Fibroblast of peridontal ligament (primary cell): ENCODE measurements at regions not wholly inside any gene's neighbourhood (a gene's known extent, or its start where the extent isn't known, plus 50 kb on each side); places are given as distances from the start of the nearest gene placed in this dataset.

Experiments used
- DNase-seq: peaks from one replicate; pipeline ENCODE4 v3.0.0-alpha.2; 2010; ENCODE audit errors: extremely low read depth

- no peak for DNase-seq
Observed at GRCh38 chr3:72259755-72260587, 475.0 kb upstream of the PROK2 start.

DNA sequence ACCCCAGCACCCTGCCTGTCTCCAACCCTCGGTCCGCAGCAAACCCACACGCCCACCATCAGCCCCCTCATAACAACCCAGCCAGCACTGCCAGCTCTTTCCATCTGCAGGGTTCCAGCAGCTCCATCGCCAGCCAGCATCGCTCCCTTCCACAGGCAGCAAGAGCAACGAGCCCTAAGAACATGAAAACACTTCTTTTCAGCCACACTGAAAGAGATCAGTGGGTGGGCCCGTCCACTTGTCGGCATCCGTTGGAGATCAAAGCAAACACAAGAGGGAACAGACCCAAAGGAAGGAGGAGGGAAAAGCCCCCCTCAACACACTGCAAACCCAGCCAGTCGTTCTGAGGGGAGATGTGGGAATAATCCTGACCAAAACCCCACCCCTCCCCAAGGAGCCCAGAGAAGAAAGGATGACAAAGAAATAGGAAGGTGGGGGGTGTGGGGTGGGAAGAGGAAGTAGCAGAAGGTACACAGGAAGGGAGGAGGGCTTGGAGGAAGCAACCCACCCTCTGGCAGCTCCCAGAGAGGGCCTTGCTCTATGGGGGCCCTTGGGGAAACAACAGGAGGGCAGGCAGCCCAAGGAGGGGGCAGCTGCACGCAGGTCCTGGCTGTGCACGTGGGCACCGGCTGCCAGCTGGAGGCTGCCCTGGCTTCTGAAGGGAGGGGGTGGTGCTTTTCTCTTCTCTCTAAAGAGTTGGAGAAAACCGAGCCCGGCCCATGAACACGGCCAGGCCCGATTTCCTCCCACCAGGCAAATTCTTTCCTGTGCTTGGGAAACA is 473.6 kb upstream of the PROK2 start:
- DNase-seq, result no peak

DNA sequence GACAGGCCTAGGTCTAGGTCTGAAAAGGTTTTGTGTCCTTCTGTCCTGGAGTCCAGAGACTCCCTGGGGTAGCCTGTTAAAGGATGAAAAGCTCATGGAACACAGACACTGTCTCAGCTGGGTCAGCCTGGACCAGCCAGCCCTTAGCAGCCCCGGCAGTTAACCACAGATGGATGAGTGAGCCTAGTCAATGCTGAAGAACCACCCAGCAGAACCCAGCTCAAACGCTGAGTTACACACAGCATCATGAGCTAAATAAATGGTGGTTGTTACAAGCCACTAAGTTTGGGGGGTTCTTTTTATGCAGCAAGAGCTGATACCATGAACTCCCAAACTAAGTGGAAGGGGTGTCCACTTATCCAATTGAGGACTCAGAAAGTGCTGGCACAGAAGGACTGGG is 472.8 kb upstream of the PROK2 start:
- DNase-seq, result no peak

GRCh38 chr3:72257203-72257602 is 472.3 kb upstream of the PROK2 start:
- no peak for DNase-seq

DNA sequence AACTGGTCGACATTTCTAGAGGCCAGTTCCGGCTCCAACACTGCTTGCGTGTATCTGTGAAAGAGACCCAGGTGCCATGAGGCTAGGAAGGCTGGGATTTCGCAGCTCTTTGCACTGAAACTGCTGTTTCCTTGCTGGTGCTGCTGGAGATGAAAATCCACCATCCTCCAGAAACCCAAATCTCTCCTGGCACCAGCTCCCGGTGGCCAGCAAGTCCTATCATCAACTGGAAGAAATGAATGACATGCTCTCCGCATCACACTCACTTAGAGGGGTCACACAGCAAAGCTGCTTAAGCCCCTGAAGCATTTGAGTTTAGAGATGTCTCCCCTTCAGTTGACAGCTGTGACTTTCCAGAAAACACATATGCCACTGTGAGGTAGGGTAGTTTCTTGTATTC is 471.8 kb upstream of the PROK2 start:
- DNase-seq, result no peak

DNA sequence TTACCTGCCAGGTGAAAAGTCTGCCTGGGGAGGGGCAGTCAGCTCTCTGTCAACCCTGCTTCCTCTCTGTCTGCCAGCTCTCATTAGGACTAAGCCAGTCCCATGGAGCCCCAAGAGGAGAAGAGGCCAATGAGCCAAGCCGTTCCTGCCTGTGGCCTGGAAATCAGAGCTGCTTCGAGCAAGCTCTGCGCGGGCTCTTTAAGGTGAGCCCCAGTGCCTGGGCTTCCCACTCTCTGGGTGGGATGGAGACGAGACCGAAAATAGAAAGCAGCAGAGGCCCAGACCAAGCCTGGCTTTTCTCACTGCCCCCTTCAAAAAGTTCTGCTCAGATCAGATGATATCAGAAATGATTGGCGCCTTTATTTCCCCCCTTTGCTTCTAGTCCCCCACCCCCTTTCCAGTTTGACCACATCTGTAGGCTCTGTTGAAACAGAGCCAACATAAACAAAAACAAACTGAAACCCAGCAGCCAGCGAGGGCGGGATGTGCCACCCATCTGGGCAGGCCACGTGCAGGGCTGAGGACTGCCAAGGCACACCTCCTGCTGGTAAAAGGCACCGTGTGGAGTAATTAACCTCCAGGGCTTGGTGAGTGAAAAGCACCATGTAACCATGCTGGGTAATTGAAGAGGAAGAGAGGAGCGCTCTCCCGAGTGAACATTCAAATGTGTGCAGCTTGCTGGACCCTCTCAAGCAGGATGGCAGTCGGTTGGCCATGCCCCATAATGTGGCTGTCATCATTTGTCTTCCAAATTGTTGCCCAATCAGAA is 471.0 kb upstream of the PROK2 start:
- no peak for DNase-seq

DNA sequence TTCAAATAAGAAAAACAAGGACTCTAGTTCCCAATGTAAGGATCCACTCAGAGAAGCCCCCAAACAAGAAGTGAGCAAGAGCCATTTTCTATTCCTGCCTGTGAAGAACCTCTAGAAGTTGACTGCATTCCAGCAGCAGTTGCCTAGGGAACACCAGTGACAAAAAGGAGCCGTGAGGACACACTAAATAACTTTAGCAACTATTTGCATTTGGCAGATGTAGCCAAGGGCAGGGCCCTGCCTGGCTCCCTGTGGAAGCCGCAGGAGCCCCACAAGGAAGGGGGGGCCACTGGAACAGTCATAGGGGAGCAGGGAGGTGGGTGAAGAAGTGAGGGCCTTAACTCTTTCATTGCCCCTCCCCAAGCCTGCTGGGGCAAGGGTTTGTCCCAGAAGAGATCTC is 470.2 kb upstream of the PROK2 start:
- peak; percentile 48 for DNase-seq

DNA sequence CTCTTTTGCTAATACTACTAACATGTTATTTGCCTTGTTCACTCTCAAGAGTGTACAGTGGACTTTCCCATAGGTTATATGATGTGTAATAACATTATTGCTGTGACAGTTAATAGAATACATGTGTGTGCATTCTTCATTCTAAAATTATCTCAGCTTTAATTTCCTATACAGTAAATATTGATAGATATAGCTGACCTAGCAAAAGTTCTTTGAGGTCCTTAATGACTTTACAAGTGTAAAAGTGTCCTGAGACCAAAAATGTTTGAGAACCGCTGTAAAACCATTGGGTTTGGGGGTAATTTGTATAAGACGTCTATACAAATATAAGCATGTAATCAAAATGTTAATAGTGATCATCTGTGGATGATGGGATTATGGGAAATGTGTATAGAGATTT is 469.5 kb upstream of the PROK2 start:
- DNase-seq, result no peak

DNA sequence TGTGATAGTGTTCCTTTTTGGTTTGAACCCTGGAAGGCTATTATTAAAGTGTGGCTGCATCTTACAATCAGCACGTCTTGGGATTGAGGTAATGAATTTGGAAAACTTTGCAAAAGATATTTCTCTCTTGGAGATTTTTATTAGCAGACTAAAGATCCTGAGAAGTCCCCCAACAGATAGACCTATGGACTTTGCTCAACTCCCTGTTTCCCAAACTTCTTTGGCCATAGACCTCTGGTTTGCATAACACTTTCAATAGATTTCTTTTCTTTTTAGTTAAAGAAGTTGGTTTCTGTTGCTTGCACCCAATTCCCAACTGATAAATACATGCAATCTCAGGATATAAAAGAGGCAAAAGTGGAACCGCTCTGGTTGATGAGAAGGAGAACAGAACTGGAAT is 465.8 kb upstream of the PROK2 start:
- no peak for DNase-seq

DNA sequence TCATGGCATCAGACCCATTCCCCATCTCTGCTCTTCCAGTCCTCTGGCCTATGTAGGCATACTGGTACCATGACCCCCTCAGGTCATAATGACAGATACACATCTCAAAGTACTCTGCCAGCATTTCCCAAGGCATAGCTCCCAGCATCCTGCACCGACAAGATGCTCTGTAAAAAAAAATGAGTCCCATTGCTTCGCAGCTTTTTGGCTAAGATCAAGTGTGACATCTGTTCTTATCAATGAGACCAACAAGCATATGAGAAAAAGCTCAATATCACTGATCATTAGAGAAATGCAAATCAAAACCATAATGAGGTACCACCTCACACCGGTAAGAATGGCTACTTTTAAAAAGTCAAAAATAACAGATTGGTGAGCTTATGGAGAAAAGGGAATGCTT is 463.9 kb upstream of the PROK2 start:
- no peak for DNase-seq

- no peak for DNase-seq
Observed at GRCh38 chr3:72248389-72248761, 463.4 kb upstream of the PROK2 start.

GRCh38 chr3:72247645-72248388 is 462.9 kb upstream of the PROK2 start:
- no peak for DNase-seq

GRCh38 chr3:72247126-72247525 is 462.2 kb upstream of the PROK2 start:
- no peak for DNase-seq

DNA sequence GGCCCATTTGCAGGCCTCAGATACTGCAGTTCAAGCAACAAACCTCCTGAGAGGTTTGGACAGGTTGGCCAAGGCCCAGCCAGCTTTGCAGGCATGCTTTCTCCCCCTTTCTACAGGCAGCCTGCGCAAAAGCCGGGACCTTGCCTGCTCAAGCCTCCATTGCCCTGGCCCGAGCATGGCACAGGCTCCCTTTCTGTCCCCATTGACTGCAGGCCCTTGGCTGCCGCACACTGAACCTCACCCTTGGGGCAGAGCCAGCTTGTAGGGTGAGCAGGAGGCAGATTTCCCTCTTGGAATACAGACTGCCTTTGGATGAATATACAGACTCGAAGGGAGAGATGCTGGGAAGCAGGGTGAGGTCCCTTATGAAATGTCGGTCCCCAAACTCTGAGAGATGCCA is 461.7 kb upstream of the PROK2 start:
- DNase-seq, result no peak

GRCh38 chr3:72245183-72245811 is 460.3 kb upstream of the PROK2 start:
- DNase-seq, result no peak

GRCh38 chr3:72244396-72244795 is 459.4 kb upstream of the PROK2 start:
- no peak for DNase-seq

GRCh38 chr3:72242326-72242725 is 457.4 kb upstream of the PROK2 start:
- no peak for DNase-seq

DNA sequence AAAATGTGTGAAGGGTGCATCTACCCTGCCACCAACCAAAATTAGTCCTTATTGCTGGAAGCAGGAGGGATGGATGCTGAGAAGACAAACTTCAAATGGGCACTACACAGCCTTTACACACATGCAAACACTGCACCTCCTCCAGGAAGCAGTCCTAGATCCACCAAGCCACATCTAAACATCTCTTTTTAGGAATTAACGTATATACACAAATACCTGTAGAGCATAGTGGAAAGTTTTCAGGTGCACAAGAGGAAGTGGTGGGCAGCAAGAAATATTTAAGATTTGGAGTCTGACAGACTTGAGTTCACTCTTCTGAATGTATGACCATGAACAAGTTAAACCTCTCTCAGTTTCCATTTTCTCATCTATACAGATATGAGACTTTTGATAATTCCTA is 456.6 kb upstream of the PROK2 start:
- DNase-seq, result no peak

- no peak for DNase-seq
Observed at GRCh38 chr3:72240531-72240930, 455.6 kb upstream of the PROK2 start.

- peak; percentile 8 for DNase-seq
Observed at GRCh38 chr3:72238801-72239200, 453.9 kb upstream of the PROK2 start.

DNA sequence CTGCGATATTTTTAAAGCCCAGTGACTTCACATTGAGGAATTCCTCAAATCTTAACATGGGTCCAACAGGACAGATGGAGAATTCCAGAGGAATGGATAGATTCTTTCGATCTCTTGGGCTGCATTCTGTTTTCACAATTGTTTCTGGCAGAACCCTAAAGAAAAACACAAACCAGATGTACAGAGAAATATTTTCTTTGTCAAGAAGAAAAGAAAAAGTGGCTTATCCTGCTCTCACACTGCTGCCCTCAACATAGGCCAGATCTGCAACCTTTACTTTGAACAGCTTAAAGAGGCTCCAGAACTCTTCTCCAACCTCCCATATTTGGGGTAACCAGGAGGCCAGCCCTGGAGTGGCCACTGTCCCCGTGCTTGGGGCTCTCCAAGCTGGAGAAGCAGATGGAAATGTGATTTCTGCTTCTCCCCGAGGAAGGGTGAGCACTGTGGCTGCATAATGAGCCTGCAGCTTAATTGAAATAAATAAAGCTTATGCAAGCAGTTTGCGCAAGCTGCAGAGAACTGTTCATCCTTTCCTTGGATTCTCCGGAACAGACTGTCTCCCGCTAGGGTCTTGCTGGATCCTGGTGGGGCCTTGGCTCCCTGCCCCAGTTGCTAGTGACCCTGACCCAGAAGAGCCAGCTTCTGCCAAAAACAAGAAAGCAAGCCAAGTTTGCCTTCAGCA is 453.2 kb upstream of the PROK2 start:
- DNase-seq, result peak; percentile 87
